PFSK-1 (cell line): ENCODE measurements at regions not wholly inside any gene's neighbourhood (a gene's known extent, or its start where the extent isn't known, plus 50 kb on each side); places are given as distances from the start of the nearest gene placed in this dataset.

Experiments used
- POLR2AphosphoS5 ChIP-seq: IDR thresholded peaks from 2 replicates; pipeline ENCODE4 v1.6.1; 2012; ENCODE audit warnings: low read depth, mild to moderate bottlenecking, control low read depth, low read length, moderate library complexity
- SIN3A ChIP-seq: IDR thresholded peaks from 2 replicates; pipeline ENCODE4 v1.6.1; 2012; ENCODE audit warnings: mild to moderate bottlenecking, low read length, moderate library complexity, borderline replicate concordance; ENCODE audit not compliant: insufficient read depth
- TAF1 ChIP-seq: IDR thresholded peaks from 2 replicates; pipeline ENCODE4 v1.6.1; 2012; ENCODE audit warnings: low read length, control low read depth, borderline replicate concordance; ENCODE audit not compliant: insufficient read depth
- TF ChIP-seq, protein P1 (sequence below), 2 experiments: IDR thresholded peaks; 2 replicates each; pipeline versions ENCODE4 v1.6.1 to v1.8.0; 2011 to 2012; ENCODE audit warnings: low read depth in 2 of 2, low read length in 2 of 2, control low read depth in 1 of 2, inconsistent platforms in 1 of 2, mild to moderate bottlenecking in 1 of 2, moderate library complexity in 1 of 2; ENCODE audit not compliant: insufficient read depth in 1 of 2

DNA sequence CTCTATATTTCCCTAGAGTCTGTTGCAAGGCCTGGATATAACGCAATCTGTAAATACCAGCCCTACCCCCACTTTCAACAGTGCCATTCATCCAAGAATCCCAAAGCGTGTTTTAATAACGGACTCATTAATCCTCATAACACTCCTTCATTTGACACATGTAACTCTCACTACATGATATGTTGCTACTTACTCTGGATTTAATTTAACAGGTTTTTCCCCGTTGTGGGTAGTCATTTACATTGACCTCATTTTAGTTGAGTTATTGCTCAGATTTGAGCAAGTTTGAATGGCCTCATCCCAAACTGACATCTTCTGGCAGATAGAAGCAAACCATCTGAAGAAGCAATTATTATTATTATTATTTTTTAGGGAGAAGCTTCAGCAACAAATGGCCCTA, 125.4 kb upstream of the NPVF start:
- TF ChIP-seq, protein P1, sequence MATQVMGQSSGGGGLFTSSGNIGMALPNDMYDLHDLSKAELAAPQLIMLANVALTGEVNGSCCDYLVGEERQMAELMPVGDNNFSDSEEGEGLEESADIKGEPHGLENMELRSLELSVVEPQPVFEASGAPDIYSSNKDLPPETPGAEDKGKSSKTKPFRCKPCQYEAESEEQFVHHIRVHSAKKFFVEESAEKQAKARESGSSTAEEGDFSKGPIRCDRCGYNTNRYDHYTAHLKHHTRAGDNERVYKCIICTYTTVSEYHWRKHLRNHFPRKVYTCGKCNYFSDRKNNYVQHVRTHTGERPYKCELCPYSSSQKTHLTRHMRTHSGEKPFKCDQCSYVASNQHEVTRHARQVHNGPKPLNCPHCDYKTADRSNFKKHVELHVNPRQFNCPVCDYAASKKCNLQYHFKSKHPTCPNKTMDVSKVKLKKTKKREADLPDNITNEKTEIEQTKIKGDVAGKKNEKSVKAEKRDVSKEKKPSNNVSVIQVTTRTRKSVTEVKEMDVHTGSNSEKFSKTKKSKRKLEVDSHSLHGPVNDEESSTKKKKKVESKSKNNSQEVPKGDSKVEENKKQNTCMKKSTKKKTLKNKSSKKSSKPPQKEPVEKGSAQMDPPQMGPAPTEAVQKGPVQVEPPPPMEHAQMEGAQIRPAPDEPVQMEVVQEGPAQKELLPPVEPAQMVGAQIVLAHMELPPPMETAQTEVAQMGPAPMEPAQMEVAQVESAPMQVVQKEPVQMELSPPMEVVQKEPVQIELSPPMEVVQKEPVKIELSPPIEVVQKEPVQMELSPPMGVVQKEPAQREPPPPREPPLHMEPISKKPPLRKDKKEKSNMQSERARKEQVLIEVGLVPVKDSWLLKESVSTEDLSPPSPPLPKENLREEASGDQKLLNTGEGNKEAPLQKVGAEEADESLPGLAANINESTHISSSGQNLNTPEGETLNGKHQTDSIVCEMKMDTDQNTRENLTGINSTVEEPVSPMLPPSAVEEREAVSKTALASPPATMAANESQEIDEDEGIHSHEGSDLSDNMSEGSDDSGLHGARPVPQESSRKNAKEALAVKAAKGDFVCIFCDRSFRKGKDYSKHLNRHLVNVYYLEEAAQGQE (IDR thresholded peaks at IDR 0.05; ENCODE audit: insufficient read depth in 1 of 2, low read depth in 2 of 2, low read length in 2 of 2), result no peak
- no peak for TF ChIP-seq POLR2AphosphoS5
- no peak for TF ChIP-seq SIN3A
- TF ChIP-seq TAF1, result no peak
